ENCODE measurements at regions not wholly inside any gene's neighbourhood (a gene's known extent, or its start where the extent isn't known, plus 50 kb on each side); places are given as distances from the start of the nearest gene placed in this dataset.

GRCh38 chr2:194090251-194090905, 1566.6 kb upstream of the SLC39A10 start:
- Mint-ChIP-seq H3K4me3 (no peak overlapping the region), H3K4me1 (peaks cover 25% of the 10 kb centered on the region), H3K27me3 (ENCODE audit: low read depth) (no peaks in the 10 kb centered on the region), H3K9me3 (no peaks in the 10 kb centered on the region), H3K27ac (no peak overlapping the region), H3K36me3 (ENCODE audit: low read depth) (no peaks in the 10 kb centered on the region)
- TF ChIP-seq CTCF (IDR thresholded peaks at IDR 0.05; ENCODE audit: unreplicated experiment in 3 of 3) = no peak

- H3K4me3 Mint-ChIP-seq = no peak overlapping the region
Observed at GRCh38 chr2:194087089-194087958, 1569.7 kb upstream of the SLC39A10 start.

GRCh38 chr2:194086129-194086528, 1570.9 kb upstream of the SLC39A10 start:
- Mint-ChIP-seq H3K9me3 (no peaks in the 10 kb centered on the region), H3K27me3 (ENCODE audit: low read depth) (no peaks in the 10 kb centered on the region), H3K27ac (peak overlapping the region in 2 of 3 experiments; percentile 4 to 90), H3K4me1 (peaks cover 25% of the 10 kb centered on the region), H3K36me3 (ENCODE audit: low read depth) (no peaks in the 10 kb centered on the region), H3K4me3 (no peak overlapping the region)
- TF ChIP-seq CTCF (IDR thresholded peaks at IDR 0.05; ENCODE audit: unreplicated experiment in 3 of 3) = no peak

More at GRCh38 chr2:194087089-194087958, 1569.7 kb upstream of the SLC39A10 start:
- H3K36me3 Mint-ChIP-seq (ENCODE audit: low read depth) = no peaks in the 10 kb centered on the region
- H3K9me3 Mint-ChIP-seq = no peaks in the 10 kb centered on the region
- peak overlapping the region; percentile 77 to 90 (median 84) for H3K27ac Mint-ChIP-seq
- H3K27me3 Mint-ChIP-seq (ENCODE audit: low read depth) = no peaks in the 10 kb centered on the region
- no peak for TF ChIP-seq CTCF (IDR thresholded peaks at IDR 0.05; ENCODE audit: unreplicated experiment in 3 of 3)
- peaks cover 25% of the 10 kb centered on the region for H3K4me1 Mint-ChIP-seq

- Mint-ChIP-seq H3K27me3 (ENCODE audit: low read depth) (no peaks in the 10 kb centered on the region), H3K27ac (no peak overlapping the region), H3K36me3 (ENCODE audit: low read depth) (no peaks in the 10 kb centered on the region), H3K4me1 (no peaks in the 10 kb centered on the region), H3K9me3 (no peaks in the 10 kb centered on the region), H3K4me3 (no peak overlapping the region)
- TF ChIP-seq CTCF (IDR thresholded peaks at IDR 0.05; ENCODE audit: unreplicated experiment in 3 of 3) = no peak
Observed at GRCh38 chr2:194079989-194080388, 1577.0 kb upstream of the SLC39A10 start.

GRCh38 chr2:194077366-194077765, 1579.7 kb upstream of the SLC39A10 start:
- Mint-ChIP-seq H3K9me3 (no peaks in the 10 kb centered on the region), H3K4me3 (no peak overlapping the region), H3K27ac (no peak overlapping the region), H3K27me3 (ENCODE audit: low read depth) (no peaks in the 10 kb centered on the region), H3K36me3 (ENCODE audit: low read depth) (no peaks in the 10 kb centered on the region), H3K4me1 (no peaks in the 10 kb centered on the region)
- TF ChIP-seq CTCF (IDR thresholded peaks at IDR 0.05; ENCODE audit: unreplicated experiment in 3 of 3) = no peak
